ENCODE measurements at regions not wholly inside any gene's neighbourhood (a gene's known extent, or its start where the extent isn't known, plus 50 kb on each side); places are given as distances from the start of the nearest gene placed in this dataset.
"Not testable (repeated sequence)": the region's sequence is repeated elsewhere in the genome, so short reads cannot be mapped to it uniquely, and the experiment has no call there.

GRCh38 chr5:172532439-172532838 lies 78.1 kb upstream of the SH3PXD2B start:
- not testable (repeated sequence) for TF ChIP-seq CTCF, POLR2A (IDR thresholded peaks at IDR 0.05)

Data from right lobe of liver (tissue), 4 donors.